Endothelial cell of umbilical vein (primary cell): ENCODE measurements at regions not wholly inside any gene's neighbourhood (a gene's known extent, or its start where the extent isn't known, plus 50 kb on each side); places are given as distances from the start of the nearest gene placed in this dataset.

Experiments used
- BruUV-seq: library from RNA; stranded (reverse); fragments of 400-500 nt; replicated peaks from 2 replicates; lab custom pipeline; 2021; lab: Mats Ljungman, UMichigan
- CTCF ChIA-PET: fragments of 300-600, 350-600 bp; sonication (Branson Sonifier 250); formaldehyde crosslinking; loops from one replicate; lab custom pipeline; 2021; ENCODE audit warnings: antibody characterized with exemption, inconsistent platforms; lab: Charles Lee
- POLR2A ChIA-PET: fragments of 300-600, 350-600 bp; sonication (Branson Sonifier 250); formaldehyde crosslinking; loops from one replicate; lab custom pipeline; 2021; ENCODE audit warnings: antibody characterized with exemption, inconsistent platforms; lab: Charles Lee
- DNase-seq: peaks from one replicate; pipeline ENCODE4 v3.0.0-alpha.2; 2011; ENCODE audit warnings: low read depth, low spot score
- FAIRE-seq: peaks from 2 replicates; lab custom pipeline; 2011; peaks lifted over from hg19 to GRCh38; lab: Jason Lieb, UNC
- H2AFZ ChIP-seq: 2 replicates; pipeline ENCODE4 v1.6.0; 2012; ENCODE audit warnings: low read depth, low read length, control low read depth, inconsistent platforms
- H3K27ac ChIP-seq: 2 replicates; pipeline ENCODE4 v1.5.1; 2011; ENCODE audit warnings: low read depth, mild to moderate bottlenecking, control low read depth, low read length, moderate library complexity; ENCODE audit not compliant: insufficient read depth
- H3K27me3 ChIP-seq, 2 experiments: 2 replicates each; pipeline versions ENCODE4 v1.6.0 to v1.6.1; 2011; ENCODE audit warnings: low read length in 2 of 2, mixed read lengths in 1 of 2; ENCODE audit not compliant: control insufficient read depth in 2 of 2, insufficient read depth in 2 of 2
- H3K36me3 ChIP-seq, 2 experiments: 2 replicates in 1 of 2; 3 replicates in 1 of 2; pipeline ENCODE4 v1.5.1; 2011; ENCODE audit warnings: low read length in 2 of 2, mild to moderate bottlenecking in 1 of 2, moderate library complexity in 1 of 2; ENCODE audit not compliant: control insufficient read depth in 2 of 2, insufficient read depth in 2 of 2; ENCODE audit errors: extremely low read depth in 1 of 2
- H3K4me1 ChIP-seq: 3 replicates; pipeline ENCODE4 v1.5.1; 2011; ENCODE audit warnings: mild to moderate bottlenecking, low read length; ENCODE audit not compliant: control insufficient read depth, insufficient read depth; ENCODE audit errors: extremely low read depth
- H3K4me2 ChIP-seq: 2 replicates; pipeline ENCODE4 v1.6.1; 2011; ENCODE audit warnings: low read length, control low read depth, mixed read lengths; ENCODE audit not compliant: insufficient read depth
- H3K4me3 ChIP-seq, 3 experiments: fragments of 200-600 bp in 1 of 3; sonication (generic), shearing (Covaris generic) in 1 of 3; replicated peaks in 1 of 3; 2 replicates each; pipeline ENCODE4 v1.5.1; 2011 to 2016; ENCODE audit warnings: control low read depth in 3 of 3, low read length in 3 of 3, mild to moderate bottlenecking in 2 of 3, inconsistent platforms in 1 of 3, low read depth in 1 of 3, moderate library complexity in 1 of 3; ENCODE audit not compliant: insufficient read depth in 1 of 3
- H3K79me2 ChIP-seq: 2 replicates; pipeline ENCODE4 v1.6.0; 2012; ENCODE audit warnings: low read length, inconsistent platforms; ENCODE audit not compliant: control insufficient read depth, insufficient read depth
- H3K9ac ChIP-seq: replicated peaks from 2 replicates; pipeline ENCODE3; 2011; ENCODE audit warnings: low read length, control low read depth; ENCODE audit not compliant: insufficient read depth; ENCODE audit errors: extremely low read depth
- H3K9me1 ChIP-seq: replicated peaks from 3 replicates; pipeline ENCODE4 v1.6.0; 2011; ENCODE audit warnings: mild to moderate bottlenecking, low read length; ENCODE audit not compliant: control insufficient read depth, insufficient read depth; ENCODE audit errors: extremely low read depth
- H3K9me3 ChIP-seq: replicated peaks from 2 replicates; pipeline ENCODE4 v1.5.1; 2012; ENCODE audit warnings: low read length, inconsistent platforms; ENCODE audit not compliant: control insufficient read depth, insufficient read depth
- H4K20me1 ChIP-seq: replicated peaks from 2 replicates; pipeline ENCODE3; 2011; ENCODE audit warnings: mild to moderate bottlenecking, low read length; ENCODE audit not compliant: control insufficient read depth, insufficient read depth; ENCODE audit errors: extremely low read depth
- EZH2 ChIP-seq: IDR thresholded peaks from 2 replicates; pipeline ENCODE4 v1.6.1; 2012; ENCODE audit warnings: borderline replicate concordance, low read depth, mild to moderate bottlenecking, moderate library complexity, low read length, inconsistent platforms; ENCODE audit not compliant: severe bottlenecking
- FOS ChIP-seq: IDR thresholded peaks from 2 replicates; pipeline ENCODE4 v1.6.1; 2011; ENCODE audit warnings: mild to moderate bottlenecking, low read length, moderate library complexity, borderline replicate concordance; ENCODE audit not compliant: insufficient read depth
- GATA2 ChIP-seq: IDR thresholded peaks from 2 replicates; pipeline ENCODE4 v1.7.0; 2011; ENCODE audit warnings: low read depth, mild to moderate bottlenecking, moderate library complexity, mixed read lengths, low read length; ENCODE audit not compliant: insufficient read length, insufficient read depth
- JUN ChIP-seq: IDR thresholded peaks from 2 replicates; pipeline ENCODE4 v1.6.1; 2011; ENCODE audit warnings: borderline replicate concordance, low read depth; ENCODE audit not compliant: insufficient read length, insufficient read depth
- MYC ChIP-seq: IDR thresholded peaks from one replicate; pipeline ENCODE4 v1.6.1; 2011; ENCODE audit warnings: mild to moderate bottlenecking, low read depth, low read length
- POLR2A ChIP-seq: IDR thresholded peaks from 2 replicates; pipeline ENCODE4 v1.6.1; 2012; ENCODE audit warnings: low read depth, mild to moderate bottlenecking, control low read depth, low read length
- POLR2AphosphoS5 ChIP-seq: IDR thresholded peaks from 2 replicates; pipeline ENCODE4 v1.6.1; 2012; ENCODE audit warnings: low read depth, mild to moderate bottlenecking, control low read depth, low read length, moderate library complexity; ENCODE audit not compliant: insufficient read depth
- dilution Hi-C: fragments of 300-500 bp; cut with MboI; formaldehyde crosslinking; loops from one replicate; pipeline ENCODE4 v1.15.0; 2019; ENCODE audit warnings: low sequenced_read_pairs; ENCODE audit not compliant: extremely low pct_ligation_motif_present
- intact Hi-C: fragments of 100-400 bp; cut with micrococcal nuclease; formaldehyde crosslinking; loops from one replicate; pipeline ENCODE4 v1.10.0; 2022
- TF ChIP-seq, protein P1 (sequence below): IDR thresholded peaks from 2 replicates; pipeline ENCODE4 v1.6.1; 2011; ENCODE audit not compliant: insufficient read depth, insufficient read length
- TF ChIP-seq, protein P2 (sequence below), 2 donors: IDR thresholded peaks; 1 replicate in 1 of 2; 2 replicates in 1 of 2; pipeline ENCODE4 v1.5.1; 2011; ENCODE audit warnings: low read length in 2 of 2, mild to moderate bottlenecking in 2 of 2, moderate library complexity in 2 of 2, control low read depth in 1 of 2, inconsistent platforms in 1 of 2, low read depth in 1 of 2; ENCODE audit not compliant: insufficient read depth in 1 of 2; ENCODE audit errors: extremely low read depth in 1 of 2

DNA sequence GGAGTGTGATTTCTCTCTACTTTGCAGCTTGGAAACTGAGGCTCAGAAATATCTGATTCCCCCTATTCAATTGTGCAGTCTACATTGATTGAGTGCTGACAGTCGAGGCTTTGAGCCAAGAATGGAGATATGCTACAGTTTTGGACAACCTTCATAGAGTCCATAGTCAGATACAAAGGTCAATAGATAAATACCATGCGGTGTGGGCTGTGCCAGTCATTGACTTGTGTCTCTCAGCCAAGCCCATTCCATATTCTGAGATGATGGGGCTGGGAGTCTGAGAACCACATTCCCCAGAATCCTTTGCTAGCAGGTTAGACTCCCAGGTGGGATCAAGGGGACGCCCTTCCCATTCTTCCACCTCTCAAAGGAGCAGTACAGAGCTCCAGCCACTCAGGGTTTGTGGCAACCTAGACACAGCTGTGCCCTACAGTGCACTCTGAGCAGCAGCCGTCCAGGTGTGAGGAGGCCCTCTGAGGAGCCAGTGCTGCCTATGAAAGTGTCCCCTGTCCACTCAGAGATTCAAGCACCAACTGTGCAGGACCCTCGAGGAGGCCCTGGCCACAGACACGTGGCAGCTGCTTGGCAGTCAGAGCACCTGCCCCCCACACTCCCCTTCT lies 348.3 kb downstream of the CYRIA start:
- CTCF ChIA-PET, result no interaction called here
- Histone ChIP-seq H3K9me3 (peaks cover 4% of the 10 kb centered on the region), H2AFZ (no peak overlapping the region), H3K9ac (no peak overlapping the region), H3K4me1 (no peaks in the 10 kb centered on the region), H3K36me3 (no peaks in the 10 kb centered on the region), H3K79me2 (no peaks in the 10 kb centered on the region), H3K4me2 (no peak overlapping the region), H3K4me3 (no peak overlapping the region), H3K27ac (no peak overlapping the region), H4K20me1 (no peaks in the 10 kb centered on the region), H3K27me3 (no peaks in the 10 kb centered on the region), H3K9me1 (no peaks in the 10 kb centered on the region)
- TF ChIP-seq, protein P1, sequence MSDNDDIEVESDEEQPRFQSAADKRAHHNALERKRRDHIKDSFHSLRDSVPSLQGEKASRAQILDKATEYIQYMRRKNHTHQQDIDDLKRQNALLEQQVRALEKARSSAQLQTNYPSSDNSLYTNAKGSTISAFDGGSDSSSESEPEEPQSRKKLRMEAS, result no peak
- TF ChIP-seq JUN (no peak), POLR2AphosphoS5 (no peak), POLR2A (no peak), FOS (no peak), EZH2 (no peak), MYC (no peak), GATA2 (no peak)
- TF ChIP-seq, protein P2, sequence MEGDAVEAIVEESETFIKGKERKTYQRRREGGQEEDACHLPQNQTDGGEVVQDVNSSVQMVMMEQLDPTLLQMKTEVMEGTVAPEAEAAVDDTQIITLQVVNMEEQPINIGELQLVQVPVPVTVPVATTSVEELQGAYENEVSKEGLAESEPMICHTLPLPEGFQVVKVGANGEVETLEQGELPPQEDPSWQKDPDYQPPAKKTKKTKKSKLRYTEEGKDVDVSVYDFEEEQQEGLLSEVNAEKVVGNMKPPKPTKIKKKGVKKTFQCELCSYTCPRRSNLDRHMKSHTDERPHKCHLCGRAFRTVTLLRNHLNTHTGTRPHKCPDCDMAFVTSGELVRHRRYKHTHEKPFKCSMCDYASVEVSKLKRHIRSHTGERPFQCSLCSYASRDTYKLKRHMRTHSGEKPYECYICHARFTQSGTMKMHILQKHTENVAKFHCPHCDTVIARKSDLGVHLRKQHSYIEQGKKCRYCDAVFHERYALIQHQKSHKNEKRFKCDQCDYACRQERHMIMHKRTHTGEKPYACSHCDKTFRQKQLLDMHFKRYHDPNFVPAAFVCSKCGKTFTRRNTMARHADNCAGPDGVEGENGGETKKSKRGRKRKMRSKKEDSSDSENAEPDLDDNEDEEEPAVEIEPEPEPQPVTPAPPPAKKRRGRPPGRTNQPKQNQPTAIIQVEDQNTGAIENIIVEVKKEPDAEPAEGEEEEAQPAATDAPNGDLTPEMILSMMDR (IDR thresholded peaks at IDR 0.05; ENCODE audit: extremely low read depth in 1 of 2, insufficient read depth in 1 of 2, low read depth in 1 of 2, low read length in 2 of 2), result no peak
- POLR2A ChIA-PET, result no interaction called here
- intact Hi-C loops (no loop called here), dilution Hi-C loops (no loop called here)
- DNase-seq (no peak), FAIRE-seq (no peak)
- BruUV-seq, result no TSS peak
